SK-N-SH (cell line): ENCODE measurements at regions not wholly inside any gene's neighbourhood (a gene's known extent, or its start where the extent isn't known, plus 50 kb on each side); places are given as distances from the start of the nearest gene placed in this dataset.

Source experiments
- CTCF ChIA-PET: fragments of 300-600, 350-600 bp; formaldehyde crosslinking; extraction: SDS; loops from one replicate; lab custom pipeline; 2021; lab: Yijun Ruan, JAX
- POLR2A ChIA-PET: fragments of 350-600 bp; sonication (Branson Sonifier 250); formaldehyde crosslinking; extraction: SDS; loops from one replicate; lab custom pipeline; 2020; ENCODE audit warnings: antibody characterized with exemption, inconsistent platforms; lab: Yijun Ruan, JAX
- DNase-seq: peaks from one replicate; pipeline ENCODE4 v3.0.0; 2012
- H2AFZ ChIP-seq: fragments of 200-600 bp; sonication (generic); 2 replicates; pipeline ENCODE4 v1.8.1; 2016; ENCODE audit warnings: antibody characterized with exemption, mild to moderate bottlenecking, low read depth
- H3F3A ChIP-seq: fragments of 200-600 bp; sonication (generic); replicated peaks from 2 replicates; pipeline ENCODE3; 2016; ENCODE audit warnings: antibody characterized with exemption, mild to moderate bottlenecking; ENCODE audit not compliant: insufficient read depth
- H3K27ac ChIP-seq, 2 experiments: fragments of 200-500 bp in 1 of 2; fragments of 200-600 bp in 1 of 2; sonication (Bioruptor generic) in 1 of 2; sonication (generic), shearing (Covaris generic) in 1 of 2; 2 replicates each; pipeline versions ENCODE4 v1.5.1 to v1.6.1; 2014 to 2016; ENCODE audit warnings: low read depth in 2 of 2, inconsistent platforms in 1 of 2, low read length in 1 of 2, mild to moderate bottlenecking in 1 of 2, mixed read lengths in 1 of 2
- H3K27me3 ChIP-seq: fragments of 200-600 bp; sonication (generic), shearing (Covaris generic); 2 replicates; pipeline ENCODE4 v1.6.1; 2016; ENCODE audit warnings: mixed run types; ENCODE audit not compliant: insufficient read depth
- H3K36me3 ChIP-seq, 2 experiments: fragments of 200-500 bp in 1 of 2; fragments of 200-600 bp in 1 of 2; sonication (Bioruptor generic) in 1 of 2; sonication (generic) in 1 of 2; replicated peaks in 1 of 2; 2 replicates each; pipeline versions ENCODE3 to v1.5.1; 2014 to 2016; ENCODE audit warnings: low read length in 1 of 2, mild to moderate bottlenecking in 1 of 2; ENCODE audit not compliant: insufficient read depth in 2 of 2, control insufficient read depth in 1 of 2
- H3K4me1 ChIP-seq, 2 experiments: fragments of 200-500 bp in 1 of 2; fragments of 200-600 bp in 1 of 2; sonication (Bioruptor generic) in 1 of 2; sonication (generic), shearing (Covaris generic) in 1 of 2; 2 replicates each; pipeline versions ENCODE4 v1.5.1 to v1.6.1; 2014 to 2016; ENCODE audit warnings: low read depth in 1 of 2, low read length in 1 of 2, mixed run types in 1 of 2; ENCODE audit not compliant: insufficient read depth in 2 of 2, control insufficient read depth in 1 of 2
- H3K4me2 ChIP-seq: fragments of 200-600 bp; sonication (generic), shearing (Covaris generic); 2 replicates; pipeline ENCODE4 v1.6.1; 2017; ENCODE audit warnings: mixed run types
- H3K4me3 ChIP-seq, 2 experiments: fragments of 200-500 bp in 1 of 2; fragments of 200-600 bp in 1 of 2; sonication (Bioruptor generic) in 1 of 2; sonication (generic), shearing (Covaris generic) in 1 of 2; 2 replicates each; pipeline versions ENCODE4 v1.5.1 to v1.8.1; 2014 to 2016; ENCODE audit warnings: low read depth in 2 of 2, inconsistent platforms in 1 of 2, low read length in 1 of 2, mild to moderate bottlenecking in 1 of 2, mixed read lengths in 1 of 2, moderate library complexity in 1 of 2
- H3K79me2 ChIP-seq: fragments of 200-600 bp; sonication (generic); 2 replicates; pipeline ENCODE4 v1.8.1; 2017; ENCODE audit warnings: mild to moderate bottlenecking; ENCODE audit not compliant: insufficient read depth
- H3K9ac ChIP-seq: fragments of 200-600 bp; sonication (generic); 2 replicates; pipeline ENCODE4 v1.6.1; 2017; ENCODE audit warnings: mixed run types
- H3K9me2 ChIP-seq: fragments of 200-600 bp; sonication (generic); 2 replicates; pipeline ENCODE4 v1.6.1; 2017; ENCODE audit warnings: mixed run types
- H3K9me3 ChIP-seq: fragments of 200-600 bp; sonication (generic); 2 replicates; pipeline ENCODE4 v1.6.1; 2017; ENCODE audit warnings: mixed run types, mild to moderate bottlenecking, moderate library complexity
- H4K20me1 ChIP-seq: fragments of 200-600 bp; sonication (generic); 2 replicates; pipeline ENCODE4 v1.6.1; 2017; ENCODE audit warnings: mild to moderate bottlenecking, mixed run types; ENCODE audit not compliant: insufficient read depth
- CHD2 ChIP-seq: fragments of 150-350 bp; IDR thresholded peaks from 2 replicates; pipeline ENCODE4 v1.6.1; 2018; ENCODE audit warnings: low read length; ENCODE audit not compliant: partially characterized antibody
- CTCF ChIP-seq: fragments of 200-600 bp; sonication (generic); IDR thresholded peaks from 2 replicates; pipeline ENCODE4 v1.6.1; 2017; ENCODE audit warnings: antibody characterized with exemption, mild to moderate bottlenecking, moderate library complexity
- EP300 ChIP-seq, 2 experiments: IDR thresholded peaks; 2 replicates each; pipeline versions ENCODE4 v1.4.0 to v1.6.1; 2012; ENCODE audit warnings: borderline replicate concordance in 1 of 2, low read depth in 1 of 2, low read length in 1 of 2
- FOXJ3 ChIP-seq: sonication (generic); formaldehyde crosslinking; IDR thresholded peaks from 2 replicates; pipeline ENCODE4 v1.5.1; 2020; ENCODE audit warnings: mild to moderate bottlenecking, missing genetic modification reagents
- GABPA ChIP-seq: IDR thresholded peaks from 2 replicates; pipeline ENCODE4 v1.4.0; 2012; ENCODE audit warnings: low read depth, mild to moderate bottlenecking
- MEF2A ChIP-seq: IDR thresholded peaks from 2 replicates; pipeline ENCODE4 v1.4.0; 2012; ENCODE audit warnings: low read depth, borderline replicate concordance
- NFIC ChIP-seq: IDR thresholded peaks from 2 replicates; pipeline ENCODE4 v1.4.0; 2012; ENCODE audit warnings: borderline replicate concordance
- NRF1 ChIP-seq: IDR thresholded peaks from 2 replicates; pipeline ENCODE4 v1.6.1; 2012; ENCODE audit warnings: low read depth, mild to moderate bottlenecking, low read length
- POLR2AphosphoS5 ChIP-seq: IDR thresholded peaks from 2 replicates; pipeline ENCODE4 v1.6.1; 2012; ENCODE audit warnings: low read depth, low read length
- TAF1 ChIP-seq: IDR thresholded peaks from 2 replicates; pipeline ENCODE4 v1.6.1; 2012; ENCODE audit warnings: low read depth, mild to moderate bottlenecking, low read length, moderate library complexity, borderline replicate concordance
- TEAD4 ChIP-seq: IDR thresholded peaks from 2 replicates; pipeline ENCODE4 v1.4.0; 2012; ENCODE audit warnings: mild to moderate bottlenecking, borderline replicate concordance; ENCODE audit not compliant: insufficient read depth
- USF1 ChIP-seq: IDR thresholded peaks from 2 replicates; pipeline ENCODE4 v1.4.0; 2012; ENCODE audit warnings: low read depth, borderline replicate concordance
- USF2 ChIP-seq: fragments of 150-350 bp; IDR thresholded peaks from 2 replicates; pipeline ENCODE4 v1.6.1; 2017; ENCODE audit warnings: antibody characterized with exemption, low read length, low read depth, borderline replicate concordance
- YY1 ChIP-seq: IDR thresholded peaks from 2 replicates; pipeline ENCODE4 v1.4.0; 2012; ENCODE audit warnings: low read depth, mild to moderate bottlenecking
- WGBS: methylation state at CpG from one replicate; pipeline ENCODE4 v1.1.6; 2017; ENCODE audit warnings: low lambda C conversion rate; 5-methylcytosine and 5-hydroxymethylcytosine counted together

DNA sequence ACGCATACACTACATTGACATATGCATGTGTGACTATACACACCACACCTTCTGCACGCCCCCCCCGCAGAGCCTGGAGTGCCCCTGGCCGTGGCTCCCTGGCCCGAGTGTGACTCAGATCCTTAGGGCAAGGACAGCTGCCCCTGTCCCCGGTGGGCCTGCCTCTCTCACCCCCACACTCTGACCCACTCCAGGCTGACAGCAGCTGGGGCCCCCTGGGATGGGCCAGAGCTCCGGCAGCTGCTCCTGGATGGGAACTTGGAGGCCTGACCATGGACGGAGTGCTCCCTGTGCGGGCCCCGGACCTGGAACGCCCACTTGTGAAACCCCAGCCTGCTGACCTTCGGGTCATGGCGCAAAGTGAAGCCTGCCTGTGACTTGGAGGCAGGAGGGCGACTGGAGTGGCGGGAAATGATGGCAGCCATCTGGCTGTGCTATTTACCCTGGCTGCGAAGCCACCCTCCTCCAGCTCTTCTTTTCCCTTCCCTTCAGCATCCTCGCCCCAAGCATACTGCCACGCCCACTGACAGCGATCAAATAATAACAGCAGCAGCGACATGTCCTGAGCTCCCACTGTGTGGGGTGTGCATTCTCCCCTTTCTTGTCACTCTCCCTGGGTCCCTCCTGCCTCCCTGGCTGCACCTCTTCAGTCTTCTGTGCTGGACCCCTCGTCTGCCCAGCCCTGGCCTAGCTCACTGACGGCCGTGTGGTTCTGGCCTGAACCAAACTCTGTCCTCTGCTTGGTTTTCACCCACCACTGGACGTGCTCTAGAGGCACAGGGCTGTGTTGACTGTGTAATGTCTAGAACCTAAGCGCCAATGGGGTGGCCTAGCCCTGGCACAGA is 90.7 kb upstream of the MEF2A start:
- WGBS: 89% methylated on average over 17 of the region's 25 CpGs
- CTCF ChIA-PET: no interaction called here
- Histone ChIP-seq H3K4me2 (no peak overlapping the region), H3K79me2 (no peaks in the 10 kb centered on the region), H3K9ac (no peak overlapping the region), H3K27me3 (no peaks in the 10 kb centered on the region), H3K4me3 (no peak overlapping the region), H3K4me1 (peaks cover 11 to 16% of the 10 kb centered on the region in 2 experiments; a peak in 3 of 4 replicates), H2AFZ (no peak overlapping the region), H4K20me1 (no peaks in the 10 kb centered on the region), H3K9me3 (no peaks in the 10 kb centered on the region), H3F3A (peaks cover 20% of the 10 kb centered on the region), H3K9me2 (no peaks in the 10 kb centered on the region), H3K36me3 (no peaks in the 10 kb centered on the region), H3K27ac (no peak overlapping the region)
- POLR2A ChIA-PET: no interaction called here
- no peak for DNase-seq
- no peak for TF ChIP-seq USF1
- no peak for TF ChIP-seq EP300 (IDR thresholded peaks at IDR 0.05; ENCODE audit: borderline replicate concordance in 1 of 2, low read depth in 1 of 2, low read length in 1 of 2)
- TF ChIP-seq TEAD4: no peak
- no peak for TF ChIP-seq GABPA
- no peak for TF ChIP-seq YY1
- TF ChIP-seq TAF1: no peak
- no peak for TF ChIP-seq POLR2AphosphoS5
- no peak for TF ChIP-seq NFIC
- no peak for TF ChIP-seq NRF1
- TF ChIP-seq USF2: no peak
- no peak for TF ChIP-seq MEF2A
- TF ChIP-seq CTCF: no peak
- TF ChIP-seq FOXJ3 (CRISPR knock-in tag): no peak
- TF ChIP-seq CHD2: no peak
